Pancreas (tissue), 10 donors: ENCODE measurements at regions not wholly inside any gene's neighbourhood (a gene's known extent, or its start where the extent isn't known, plus 50 kb on each side); places are given as distances from the start of the nearest gene placed in this dataset.

ENCODE experiments used
- ATAC-seq, 4 donors: fragments of 200-7000 bp; cut with Tn5 transposase; one replicate each; pipeline versions ENCODE4 v1.8.0 to v1.9.1; 2020; ENCODE audit warnings: mild to moderate bottlenecking in 4 of 4, moderate library complexity in 4 of 4
- DNase-seq, 6 donors: peaks; one replicate each; pipeline ENCODE4 v3.0.0-alpha.2; 2020
- FAIRE-seq: peaks from 2 replicates; lab custom pipeline; 2012; peaks lifted over from hg19 to GRCh38; lab: Jason Lieb, UNC
- H3K27ac ChIP-seq, 4 donors: fragments of 200-600 bp; sonication (generic); 1 replicate in 3 of 4; 2 replicates in 1 of 4; pipeline versions ENCODE4 v1.5.0 to v1.8.0; 2020
- H3K27me3 ChIP-seq, 4 donors: fragments of 200-600 bp; one replicate each; pipeline ENCODE4 v1.8.0; 2021
- H3K36me3 ChIP-seq, 3 donors: fragments of 200-600 bp; sonication (generic) in 1 of 3; one replicate each; pipeline versions ENCODE4 v1.5.0 to v1.8.0; 2020 to 2021
- H3K4me1 ChIP-seq, 3 donors: fragments of 200-600 bp; one replicate each; pipeline ENCODE4 v1.8.0; 2021
- H3K4me3 ChIP-seq, 4 donors: fragments of 200-600 bp; sonication (generic) in 2 of 4; one replicate each; pipeline versions ENCODE4 v1.5.0 to v1.8.0; 2020 to 2021
- H3K9me3 ChIP-seq, 4 donors: fragments of 200-600 bp; one replicate each; pipeline ENCODE4 v1.8.0; 2021
- WGBS, 2 donors: extraction: QIAGEN DNeasy Blood & Tissue Kit; methylation state at CpG; one replicate each; pipeline ENCODE4 v1.1.7; 2013; 5-methylcytosine and 5-hydroxymethylcytosine counted together
- intact Hi-C, 3 donors: fragments of 100-400 bp; cut with DNase I; formaldehyde crosslinking; loops; one replicate each; pipeline versions ENCODE4 v1.11.1 to v1.14.2; 2022
- TF ChIP-seq, protein P1 (sequence below), 4 donors: fragments of 200-600 bp; sonication (generic) in 3 of 4; IDR thresholded peaks; one replicate each; pipeline versions ENCODE4 v1.5.0 to v1.8.0; 2021; ENCODE audit warnings: antibody characterized with exemption in 4 of 4
- donor health status: healthy with polysubstance abuse.
- donor health status: DM: no; HTN: no; CAD: no; lungs with moderate emphysema.
- donor health status: DM: no; HTN: no; CAD: no.
- donor health status: control.
- donor health status: control.
- donor health status: Bipolar disorder and iron deficiency.
- donor health status: DM: yes; HTN: yes; CAD: no.
- donor health status: DM: no; HTN: no; CAD: no.
- donor health status: DM: no; HTN: no; CAD: no.
- donor health status: DM: yes; HTN: yes; CAD: no.

DNA sequence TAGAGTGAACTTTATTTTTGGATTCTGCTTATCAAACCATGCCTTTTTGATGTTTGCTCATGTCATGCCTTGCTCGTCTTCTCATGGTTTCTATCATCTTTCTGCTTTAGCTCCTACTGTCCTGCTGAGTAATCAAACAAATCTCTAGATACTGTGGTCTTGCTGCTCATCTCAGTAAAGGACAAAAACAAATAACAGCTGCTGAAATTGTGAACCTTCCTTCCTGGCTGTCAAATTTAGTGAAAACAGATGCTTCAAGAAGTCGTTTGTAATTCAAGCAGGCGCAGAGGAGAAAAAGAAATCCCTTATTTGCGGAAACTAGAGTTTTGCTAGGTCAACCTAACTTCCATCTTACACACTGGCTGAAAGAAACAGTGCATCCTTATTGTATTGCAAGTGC is 616.1 kb upstream of the ALCAM start:
- Histone ChIP-seq H3K36me3 (no peaks in the 10 kb centered on the region), H3K4me1 (no peaks in the 10 kb centered on the region), H3K4me3 (no peak overlapping the region), H3K27me3 (no peaks in the 10 kb centered on the region), H3K27ac (no peak overlapping the region), H3K9me3 (no peaks in the 10 kb centered on the region)
- FAIRE-seq: no peak
- WGBS, 2 donors: 36 to 42% methylated on average over 4 of the region's 4 CpGs
- no peak for DNase-seq
- intact Hi-C loops: no loop called here
- TF ChIP-seq, protein P1, sequence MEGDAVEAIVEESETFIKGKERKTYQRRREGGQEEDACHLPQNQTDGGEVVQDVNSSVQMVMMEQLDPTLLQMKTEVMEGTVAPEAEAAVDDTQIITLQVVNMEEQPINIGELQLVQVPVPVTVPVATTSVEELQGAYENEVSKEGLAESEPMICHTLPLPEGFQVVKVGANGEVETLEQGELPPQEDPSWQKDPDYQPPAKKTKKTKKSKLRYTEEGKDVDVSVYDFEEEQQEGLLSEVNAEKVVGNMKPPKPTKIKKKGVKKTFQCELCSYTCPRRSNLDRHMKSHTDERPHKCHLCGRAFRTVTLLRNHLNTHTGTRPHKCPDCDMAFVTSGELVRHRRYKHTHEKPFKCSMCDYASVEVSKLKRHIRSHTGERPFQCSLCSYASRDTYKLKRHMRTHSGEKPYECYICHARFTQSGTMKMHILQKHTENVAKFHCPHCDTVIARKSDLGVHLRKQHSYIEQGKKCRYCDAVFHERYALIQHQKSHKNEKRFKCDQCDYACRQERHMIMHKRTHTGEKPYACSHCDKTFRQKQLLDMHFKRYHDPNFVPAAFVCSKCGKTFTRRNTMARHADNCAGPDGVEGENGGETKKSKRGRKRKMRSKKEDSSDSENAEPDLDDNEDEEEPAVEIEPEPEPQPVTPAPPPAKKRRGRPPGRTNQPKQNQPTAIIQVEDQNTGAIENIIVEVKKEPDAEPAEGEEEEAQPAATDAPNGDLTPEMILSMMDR (IDR thresholded peaks at IDR 0.05): no peak
- no peak for ATAC-seq

DNA sequence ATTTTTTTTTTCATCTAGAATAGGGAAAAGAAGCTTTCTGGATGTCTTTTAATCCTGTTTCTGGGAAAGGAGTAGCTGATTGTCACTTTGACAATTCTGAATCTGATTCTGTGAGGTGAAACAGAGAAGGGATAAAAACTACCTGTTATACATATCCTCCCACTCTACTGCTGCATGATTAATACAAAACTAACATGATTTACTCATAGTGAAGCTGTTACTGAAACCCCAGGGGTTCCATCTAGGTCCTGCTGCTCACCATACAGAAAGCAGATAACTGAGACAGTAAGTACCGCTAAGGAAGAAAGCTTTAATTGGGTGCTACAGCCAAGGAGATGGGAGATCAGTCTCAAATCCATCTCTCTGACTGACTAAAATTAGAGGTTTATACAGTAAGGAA is 610.9 kb upstream of the ALCAM start:
- DNase-seq (no peak), ATAC-seq (no peak), FAIRE-seq (no peak)
- 94 to 100% methylated on average over 1 of the region's 1 CpG for WGBS, 2 donors
- H3K27ac ChIP-seq: no peak overlapping the region
- H3K4me3 ChIP-seq: no peak overlapping the region
- H3K27me3 ChIP-seq: no peaks in the 10 kb centered on the region
- TF ChIP-seq, protein P1 (IDR thresholded peaks at IDR 0.05): no peak
- intact Hi-C loops: no loop called here
- H3K36me3 ChIP-seq: no peaks in the 10 kb centered on the region
- no peaks in the 10 kb centered on the region for H3K4me1 ChIP-seq
- no peaks in the 10 kb centered on the region for H3K9me3 ChIP-seq

DNA sequence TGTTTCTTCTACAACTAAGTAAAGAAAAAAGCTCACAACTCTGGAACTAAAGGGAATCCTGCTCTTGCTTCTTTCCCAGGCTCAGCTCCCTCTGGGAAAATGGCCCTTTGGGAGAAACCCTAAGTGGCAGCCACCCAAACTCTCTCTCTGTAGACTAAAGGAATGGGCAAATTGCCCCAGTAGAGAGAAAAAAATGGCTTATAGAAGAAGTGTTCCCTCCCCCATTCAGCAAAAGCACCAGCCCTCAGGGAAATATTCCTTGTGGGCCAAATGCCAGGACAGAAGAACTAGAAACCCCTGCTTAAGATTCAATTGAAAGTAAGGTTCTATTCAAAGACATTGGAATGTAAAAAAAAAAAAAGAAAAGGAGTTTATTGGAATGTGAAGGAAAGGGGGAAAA is 603.7 kb upstream of the ALCAM start:
- TF ChIP-seq, protein P1 (IDR thresholded peaks at IDR 0.05): no peak
- DNase-seq: no peak
- ATAC-seq: no peak
- Histone ChIP-seq H3K36me3 (no peaks in the 10 kb centered on the region), H3K4me3 (no peak overlapping the region), H3K9me3 (no peaks in the 10 kb centered on the region), H3K27ac (no peak overlapping the region), H3K27me3 (no peaks in the 10 kb centered on the region), H3K4me1 (no peaks in the 10 kb centered on the region)
- intact Hi-C loops: no loop called here
- FAIRE-seq: no peak

DNA sequence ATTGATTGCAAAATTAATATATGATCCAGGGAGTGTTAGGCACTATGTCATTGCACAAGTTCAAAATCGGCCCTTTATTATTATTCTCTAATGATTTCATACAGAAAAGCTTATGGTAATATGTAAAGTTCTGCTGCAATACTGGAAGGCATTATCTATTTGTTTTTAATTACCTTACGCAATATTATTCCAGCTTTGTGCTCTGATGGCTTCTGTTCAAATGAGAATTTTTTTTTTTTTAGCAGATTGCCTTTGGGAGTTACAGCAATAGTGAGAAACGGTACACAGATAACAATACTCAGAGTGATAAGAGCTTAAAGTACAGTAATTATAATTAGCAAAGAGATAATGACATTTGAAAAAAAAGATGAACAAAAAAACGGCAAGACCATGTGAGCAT is 602.2 kb upstream of the ALCAM start:
- FAIRE-seq (no peak), ATAC-seq (no peak), DNase-seq (no peak)
- no peaks in the 10 kb centered on the region for H3K9me3 ChIP-seq
- H3K4me3 ChIP-seq: no peak overlapping the region
- no peaks in the 10 kb centered on the region for H3K27me3 ChIP-seq
- TF ChIP-seq, protein P1 (IDR thresholded peaks at IDR 0.05): no peak
- H3K4me1 ChIP-seq: no peaks in the 10 kb centered on the region
- intact Hi-C loops: no loop called here
- H3K36me3 ChIP-seq: no peaks in the 10 kb centered on the region
- 34 to 48% methylated on average over 4 of the region's 4 CpGs for WGBS, 2 donors
- no peak overlapping the region for H3K27ac ChIP-seq

DNA sequence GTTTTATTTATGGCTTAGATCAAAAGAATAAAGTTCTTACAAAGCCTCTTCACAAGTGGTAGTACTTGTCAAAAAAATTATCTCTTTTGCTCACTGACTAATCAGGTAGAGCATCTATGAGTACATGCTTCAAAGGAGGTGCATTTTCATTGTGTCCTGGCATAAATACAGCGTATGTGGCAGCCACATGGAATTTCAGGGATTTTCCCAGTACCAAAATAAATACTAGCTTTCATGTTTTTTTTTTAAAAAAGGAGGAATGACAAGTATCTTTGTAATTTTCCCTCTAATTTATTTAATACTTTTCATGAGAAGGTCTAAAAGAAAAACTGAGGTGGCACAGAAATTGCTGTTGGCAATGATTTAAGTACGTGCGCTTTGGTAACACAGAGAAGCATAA is 597.8 kb upstream of the ALCAM start:
- WGBS, 2 donors: 86 to 92% methylated on average over 3 of the region's 3 CpGs
- H3K9me3 ChIP-seq: no peaks in the 10 kb centered on the region
- no peaks in the 10 kb centered on the region for H3K4me1 ChIP-seq
- H3K4me3 ChIP-seq: no peak overlapping the region
- no peaks in the 10 kb centered on the region for H3K36me3 ChIP-seq
- DNase-seq (no peak), FAIRE-seq (no peak), ATAC-seq (no peak)
- no peak overlapping the region for H3K27ac ChIP-seq
- H3K27me3 ChIP-seq: no peaks in the 10 kb centered on the region
- intact Hi-C loops: no loop called here
- TF ChIP-seq, protein P1 (IDR thresholded peaks at IDR 0.05): no peak
